ENCODE measurements at regions not wholly inside any gene's neighbourhood (a gene's known extent, or its start where the extent isn't known, plus 50 kb on each side); places are given as distances from the start of the nearest gene placed in this dataset.

GRCh38 chr18:52190195-52190594 is 149.8 kb upstream of the DCC start:
- Mint-ChIP-seq H3K4me1 (peaks cover 8% of the 10 kb centered on the region), H3K36me3 (ENCODE audit: low read depth) (no peaks in the 10 kb centered on the region), H3K27me3 (ENCODE audit: low read depth) (no peaks in the 10 kb centered on the region), H3K27ac (peak overlapping the region in 1 of 3 experiments; percentile 30), H3K4me3 (no peak overlapping the region), H3K9me3 (no peaks in the 10 kb centered on the region)
- TF ChIP-seq CTCF (IDR thresholded peaks at IDR 0.05; ENCODE audit: unreplicated experiment in 3 of 3): no peak

- H3K9me3 Mint-ChIP-seq: no peaks in the 10 kb centered on the region
- no peak for TF ChIP-seq CTCF (IDR thresholded peaks at IDR 0.05; ENCODE audit: unreplicated experiment in 3 of 3)
- peaks cover 8% of the 10 kb centered on the region for H3K4me1 Mint-ChIP-seq
- H3K36me3 Mint-ChIP-seq (ENCODE audit: low read depth): no peaks in the 10 kb centered on the region
- peak overlapping the region in 1 of 3 experiments; percentile 30 for H3K27ac Mint-ChIP-seq
- H3K27me3 Mint-ChIP-seq (ENCODE audit: low read depth): no peaks in the 10 kb centered on the region
- no peak overlapping the region for H3K4me3 Mint-ChIP-seq
Measured at GRCh38 chr18:52190631-52191030, 149.4 kb upstream of the DCC start.

- H3K4me3 Mint-ChIP-seq: no peak overlapping the region
- no peaks in the 10 kb centered on the region for H3K4me1 Mint-ChIP-seq
- H3K36me3 Mint-ChIP-seq (ENCODE audit: low read depth): no peaks in the 10 kb centered on the region
- H3K9me3 Mint-ChIP-seq: peaks cover 3% of the 10 kb centered on the region
- TF ChIP-seq CTCF (IDR thresholded peaks at IDR 0.05; ENCODE audit: unreplicated experiment in 3 of 3): no peak
- no peak overlapping the region for H3K27ac Mint-ChIP-seq
- no peaks in the 10 kb centered on the region for H3K27me3 Mint-ChIP-seq (ENCODE audit: low read depth)
Measured at GRCh38 chr18:52200406-52200805, 139.6 kb upstream of the DCC start.

- no peaks in the 10 kb centered on the region for H3K36me3 Mint-ChIP-seq (ENCODE audit: low read depth)
- no peaks in the 10 kb centered on the region for H3K4me1 Mint-ChIP-seq
- no peak for TF ChIP-seq CTCF (IDR thresholded peaks at IDR 0.05; ENCODE audit: unreplicated experiment in 3 of 3)
- H3K27me3 Mint-ChIP-seq (ENCODE audit: low read depth): peaks cover 2% of the 10 kb centered on the region
- H3K9me3 Mint-ChIP-seq: peaks cover 3% of the 10 kb centered on the region
- no peak overlapping the region for H3K27ac Mint-ChIP-seq
- H3K4me3 Mint-ChIP-seq: no peak overlapping the region
Measured at GRCh38 chr18:52200921-52201663, 138.9 kb upstream of the DCC start.

GRCh38 chr18:52208646-52209045 is 131.4 kb upstream of the DCC start:
- no peaks in the 10 kb centered on the region for H3K36me3 Mint-ChIP-seq (ENCODE audit: low read depth)
- H3K9me3 Mint-ChIP-seq: no peaks in the 10 kb centered on the region
- H3K27me3 Mint-ChIP-seq (ENCODE audit: low read depth): peaks cover 4% of the 10 kb centered on the region
- no peak overlapping the region for H3K4me3 Mint-ChIP-seq
- TF ChIP-seq CTCF (IDR thresholded peaks at IDR 0.05; ENCODE audit: unreplicated experiment in 3 of 3): no peak
- H3K4me1 Mint-ChIP-seq: no peaks in the 10 kb centered on the region
- no peak overlapping the region for H3K27ac Mint-ChIP-seq

- no peak for TF ChIP-seq CTCF (IDR thresholded peaks at IDR 0.05; ENCODE audit: unreplicated experiment in 3 of 3)
- Mint-ChIP-seq H3K27ac (peak overlapping the region in 1 of 3 experiments; percentile 57), H3K27me3 (ENCODE audit: low read depth) (no peaks in the 10 kb centered on the region), H3K36me3 (ENCODE audit: low read depth) (no peaks in the 10 kb centered on the region), H3K4me1 (no peaks in the 10 kb centered on the region), H3K9me3 (no peaks in the 10 kb centered on the region), H3K4me3 (no peak overlapping the region)
Measured at GRCh38 chr18:52216109-52216508, 123.9 kb upstream of the DCC start.

Data from nephron (organoid).